ENCODE measurements at regions not wholly inside any gene's neighbourhood (a gene's known extent, or its start where the extent isn't known, plus 50 kb on each side); places are given as distances from the start of the nearest gene placed in this dataset.

- no peak for TF ChIP-seq POLR2AphosphoS5 (IDR thresholded peaks at IDR 0.05; ENCODE audit: borderline replicate concordance, low read depth, low read length)
- no peak for TF ChIP-seq EZH2 (IDR thresholded peaks at IDR 0.05)
Measured at GRCh38 chr5:173759691-173760090, 128.5 kb upstream of the CPEB4 start.

All from SK-N-MC (cell line).